ENCODE measurements at regions not wholly inside any gene's neighbourhood (a gene's known extent, or its start where the extent isn't known, plus 50 kb on each side); places are given as distances from the start of the nearest gene placed in this dataset.

GRCh38 chr2:223528036-223528435 is 74.1 kb downstream of the SCG2 start:
- H4K20me1 ChIP-seq (ENCODE audit: low read length) = no peaks in the 10 kb centered on the region
- CTCF ChIA-PET = no interaction called here
- POLR2A ChIA-PET (ENCODE audit: unreplicated experiment) = interaction anchor here (0.5 kb wide), 1 partner anchor 819 kb away, joined by 3 read pairs; no protein-coding TSS in a partner anchor
- no peaks in the 10 kb centered on the region for H3K36me3 ChIP-seq (ENCODE audit: low read depth, low read length)
- no peak for TF ChIP-seq CTCF (conservative IDR thresholded peaks at IDR 0.05; ENCODE audit: low read depth, low read length)
- no peak for TF ChIP-seq EZH2phosphoT487 (IDR thresholded peaks at IDR 0.05; ENCODE audit: borderline replicate concordance, low read length)
- no peak for TF ChIP-seq EZH2 (IDR thresholded peaks at IDR 0.05; ENCODE audit: low read length, unreplicated experiment)
- no peaks in the 10 kb centered on the region for H3K9me3 ChIP-seq (ENCODE audit: low read length)
- H2AFZ ChIP-seq (ENCODE audit: low read length) = no peak overlapping the region
- DNase-seq = peak; percentile 52
- H3F3A ChIP-seq (ENCODE audit: low read length, unreplicated experiment) = no peaks in the 10 kb centered on the region
- H3K27ac ChIP-seq (ENCODE audit: low read length) = no peak overlapping the region
- no peak overlapping the region for H3K9ac ChIP-seq (ENCODE audit: low read length)
- H3K27me3 ChIP-seq (ENCODE audit: low read length) = no peaks in the 10 kb centered on the region
- peaks cover 4% of the 10 kb centered on the region; the same call in 1 of the 2 replicates for H3K4me1 ChIP-seq (ENCODE audit: insufficient read depth, low read length)
- no TSS peak for BruUV-seq (replicated peaks)
- no peak overlapping the region for H3K4me2 ChIP-seq (ENCODE audit: low read length)
- intact Hi-C loops (cut with micrococcal nuclease) = loop anchor here (5.0 kb wide), 1 partner anchor 74 kb away; the partner anchor contains the start of gene SCG2
- H3K9me2 ChIP-seq (replicated peaks; ENCODE audit: low read length) = no peaks in the 10 kb centered on the region
- no peaks in the 10 kb centered on the region for H3K79me2 ChIP-seq (ENCODE audit: low read length)
- ATAC-seq = peak; percentile 74
- H3K4me3 ChIP-seq (ENCODE audit: low read length) = no peak overlapping the region

DNA sequence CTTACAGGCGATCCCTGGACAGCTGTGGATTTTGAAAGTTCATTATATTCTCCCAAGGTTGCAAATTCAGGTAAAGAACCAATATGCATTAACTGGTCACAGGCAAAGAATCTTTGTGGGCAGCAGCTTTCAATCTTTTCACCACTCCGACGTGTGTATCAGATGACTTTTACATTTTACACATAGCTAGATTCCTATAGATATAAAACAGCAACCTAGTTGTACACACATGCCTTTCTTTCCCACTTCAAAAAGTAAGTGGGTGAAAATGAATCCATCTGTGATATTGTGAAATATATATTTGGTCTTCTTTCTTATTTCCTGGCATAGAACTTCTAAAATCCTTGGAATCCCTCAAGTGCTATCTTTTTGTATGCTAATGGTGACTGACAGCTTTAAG is 72.5 kb downstream of the SCG2 start:
- Histone ChIP-seq H4K20me1 (ENCODE audit: low read length) (no peaks in the 10 kb centered on the region), H3K4me2 (ENCODE audit: low read length) (no peak overlapping the region), H3K9me3 (ENCODE audit: low read length) (no peaks in the 10 kb centered on the region), H3K4me1 (ENCODE audit: insufficient read depth, low read length) (peaks cover 4% of the 10 kb centered on the region; the same call in 1 of the 2 replicates), H3K36me3 (ENCODE audit: low read depth, low read length) (no peaks in the 10 kb centered on the region), H2AFZ (ENCODE audit: low read length) (no peak overlapping the region), H3K9ac (ENCODE audit: low read length) (no peak overlapping the region), H3K79me2 (ENCODE audit: low read length) (no peaks in the 10 kb centered on the region), H3K27me3 (ENCODE audit: low read length) (no peaks in the 10 kb centered on the region), H3K27ac (ENCODE audit: low read length) (no peak overlapping the region), H3F3A (ENCODE audit: low read length, unreplicated experiment) (no peaks in the 10 kb centered on the region), H3K9me2 (replicated peaks; ENCODE audit: low read length) (no peaks in the 10 kb centered on the region), H3K4me3 (ENCODE audit: low read length) (no peak overlapping the region)
- no peak for TF ChIP-seq CTCF (conservative IDR thresholded peaks at IDR 0.05; ENCODE audit: low read depth, low read length)
- TF ChIP-seq EZH2phosphoT487 (IDR thresholded peaks at IDR 0.05; ENCODE audit: borderline replicate concordance, low read length) = no peak
- TF ChIP-seq EZH2 (IDR thresholded peaks at IDR 0.05; ENCODE audit: low read length, unreplicated experiment) = no peak
- ChIA-PET CTCF (no interaction called here), POLR2A (ENCODE audit: unreplicated experiment) (no interaction called here)
- no TSS peak for BruUV-seq (replicated peaks)
- DNase-seq (no peak), ATAC-seq (no peak)
- intact Hi-C loops (cut with micrococcal nuclease) = loop anchor here (5.0 kb wide), 1 partner anchor 73 kb away; the partner anchor contains the start of gene SCG2

- no peak for TF ChIP-seq EZH2 (IDR thresholded peaks at IDR 0.05; ENCODE audit: low read length, unreplicated experiment)
- no peak for TF ChIP-seq CTCF (conservative IDR thresholded peaks at IDR 0.05; ENCODE audit: low read depth, low read length)
- no peak for TF ChIP-seq EZH2phosphoT487 (IDR thresholded peaks at IDR 0.05; ENCODE audit: borderline replicate concordance, low read length)
- ChIA-PET CTCF (no interaction called here), POLR2A (ENCODE audit: unreplicated experiment) (no interaction called here)
- Histone ChIP-seq H3K4me3 (ENCODE audit: low read length) (no peak overlapping the region), H3K4me1 (ENCODE audit: insufficient read depth, low read length) (peaks cover 4% of the 10 kb centered on the region; the same call in 1 of the 2 replicates), H2AFZ (ENCODE audit: low read length) (no peak overlapping the region), H3K27me3 (ENCODE audit: low read length) (no peaks in the 10 kb centered on the region), H3F3A (ENCODE audit: low read length, unreplicated experiment) (no peaks in the 10 kb centered on the region), H3K9ac (ENCODE audit: low read length) (no peak overlapping the region), H3K9me3 (ENCODE audit: low read length) (no peaks in the 10 kb centered on the region), H4K20me1 (ENCODE audit: low read length) (no peaks in the 10 kb centered on the region), H3K27ac (ENCODE audit: low read length) (no peak overlapping the region), H3K4me2 (ENCODE audit: low read length) (no peak overlapping the region), H3K79me2 (ENCODE audit: low read length) (no peaks in the 10 kb centered on the region), H3K9me2 (replicated peaks; ENCODE audit: low read length) (no peaks in the 10 kb centered on the region), H3K36me3 (ENCODE audit: low read depth, low read length) (no peaks in the 10 kb centered on the region)
- ATAC-seq (no peak), DNase-seq (no peak)
- no TSS peak for BruUV-seq (replicated peaks)
- intact Hi-C loops (cut with micrococcal nuclease) = no loop called here
Observed at GRCh38 chr2:223530811-223531210, 71.3 kb downstream of the SCG2 start.

Measured in PC-3 (cell line).